Right kidney (tissue), 1 donor: ENCODE measurements at regions not wholly inside any gene's neighbourhood (a gene's known extent, or its start where the extent isn't known, plus 50 kb on each side); places are given as distances from the start of the nearest gene placed in this dataset.
"Not testable (repeated sequence)": the region's sequence is repeated elsewhere in the genome, so short reads cannot be mapped to it uniquely, and the experiment has no call there.

ENCODE experiments used
- DNase-seq: peaks from one replicate; pipeline ENCODE4 v3.0.0-alpha.2; 2016

DNA sequence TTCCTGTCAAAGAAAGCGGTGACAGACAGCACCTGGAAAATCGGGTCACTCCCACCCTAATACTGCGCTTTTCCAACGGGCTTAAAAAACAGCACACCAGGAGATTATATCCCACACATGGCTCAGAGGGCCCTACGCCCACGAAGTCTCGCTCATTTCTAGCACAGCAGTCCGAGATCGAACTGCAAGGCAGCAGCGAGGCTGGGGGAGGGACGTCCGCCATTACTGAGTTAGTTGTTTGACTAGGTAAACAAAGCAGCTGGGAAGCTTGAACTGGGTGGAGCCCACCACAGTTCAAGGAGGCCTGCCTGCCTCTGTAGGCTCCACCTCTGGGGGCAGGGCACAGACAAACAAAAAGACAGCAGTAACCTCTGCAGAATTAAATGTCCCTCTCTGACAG is 297.3 kb upstream of the STAC start:
- not testable (repeated sequence) for DNase-seq

DNA sequence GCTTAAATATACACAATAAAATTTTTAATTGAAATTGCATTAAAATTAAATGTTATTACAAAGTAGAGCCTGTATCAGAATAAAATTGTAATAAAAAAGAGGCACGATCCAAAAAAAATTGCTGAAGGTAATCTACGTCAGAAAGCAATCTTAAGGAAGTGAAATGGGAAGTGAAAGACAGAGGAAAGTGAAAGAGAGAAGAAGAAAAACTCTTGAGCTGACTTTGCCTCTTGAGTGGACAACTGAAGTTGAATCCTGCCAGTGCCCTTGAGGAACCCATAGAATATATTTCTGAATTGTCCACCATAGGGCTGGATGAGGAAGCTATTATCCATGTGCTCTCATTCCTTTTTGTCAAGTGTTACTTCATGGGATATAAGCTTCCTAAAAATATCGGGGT is 285.1 kb upstream of the STAC start:
- DNase-seq: no peak

GRCh38 chr3:36097209-36097608 is 283.1 kb upstream of the STAC start:
- DNase-seq: no peak

- DNase-seq: no peak
Observed at GRCh38 chr3:36114353-36114752, 266.0 kb upstream of the STAC start.

DNA sequence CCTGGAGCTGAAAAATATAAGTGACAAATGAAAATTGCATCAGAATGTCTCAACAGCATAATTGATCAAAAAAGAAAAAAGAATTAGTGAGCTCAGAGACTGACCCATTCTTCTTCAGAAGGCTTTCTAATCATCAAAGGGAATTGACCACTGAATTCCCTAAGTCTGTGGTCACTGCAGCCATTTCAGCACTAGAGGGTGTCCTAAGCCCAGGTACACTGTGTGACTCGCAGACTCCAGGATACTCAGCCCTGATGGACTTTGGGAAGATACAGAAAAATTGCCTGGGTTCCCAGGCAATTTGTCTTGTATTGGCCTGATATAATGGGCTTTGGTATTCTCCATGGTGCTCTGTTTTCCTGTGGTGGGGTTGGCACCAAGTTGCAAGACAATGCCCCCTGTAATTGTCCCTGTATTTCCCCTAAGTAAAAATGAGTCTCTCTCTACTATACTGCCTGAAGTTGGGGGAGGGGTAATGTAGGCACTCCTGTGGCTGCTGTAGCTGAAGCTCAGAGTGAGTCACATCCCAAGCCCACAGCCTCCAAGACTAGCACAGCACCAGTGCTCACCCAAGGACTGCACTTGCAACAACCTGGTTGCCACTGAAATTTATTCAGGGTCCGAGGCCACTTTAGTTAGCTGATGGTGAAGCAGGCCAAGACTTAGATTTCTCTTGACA is 256.0 kb upstream of the STAC start:
- DNase-seq: no peak

DNA sequence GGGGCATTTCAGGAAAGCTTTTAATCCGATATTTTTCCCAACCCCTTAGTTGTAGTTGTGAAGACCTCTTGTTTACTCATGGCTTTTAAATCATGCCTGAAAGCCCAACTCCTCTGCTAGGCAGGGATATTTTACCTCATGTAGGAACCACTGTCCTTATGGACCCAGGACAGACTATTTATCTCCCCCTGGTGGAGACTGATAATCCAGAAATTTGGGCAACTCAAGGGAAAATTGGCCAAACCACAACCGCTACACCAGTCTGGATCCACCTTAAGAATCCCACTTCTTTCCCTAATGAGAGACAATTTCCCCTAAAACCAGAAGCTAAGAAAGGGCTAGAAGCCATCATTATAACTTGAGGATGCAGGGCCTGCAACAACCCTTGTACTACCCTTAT is 248.1 kb upstream of the STAC start:
- no peak for DNase-seq

GRCh38 chr3:36135863-36136262 is 244.4 kb upstream of the STAC start:
- DNase-seq: no peak

DNA sequence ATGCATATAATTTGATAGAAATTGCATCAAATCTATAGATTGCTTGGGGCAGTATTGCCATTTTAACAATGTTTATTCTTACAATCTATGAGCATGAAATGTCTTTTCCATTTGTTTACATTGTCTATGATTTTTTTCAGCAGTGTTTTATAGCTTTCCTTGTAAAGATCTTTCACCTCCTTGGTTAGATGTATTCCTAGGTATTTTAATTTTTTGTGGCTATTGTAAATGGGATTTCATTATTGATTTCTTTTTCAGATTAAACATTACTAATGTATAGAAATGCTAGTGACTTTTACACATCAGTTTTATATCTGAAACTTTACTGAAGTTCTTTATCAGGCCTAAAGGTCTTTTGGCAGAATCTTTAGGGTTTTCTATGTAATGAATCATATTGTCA is 237.6 kb upstream of the STAC start:
- DNase-seq: no peak

DNA sequence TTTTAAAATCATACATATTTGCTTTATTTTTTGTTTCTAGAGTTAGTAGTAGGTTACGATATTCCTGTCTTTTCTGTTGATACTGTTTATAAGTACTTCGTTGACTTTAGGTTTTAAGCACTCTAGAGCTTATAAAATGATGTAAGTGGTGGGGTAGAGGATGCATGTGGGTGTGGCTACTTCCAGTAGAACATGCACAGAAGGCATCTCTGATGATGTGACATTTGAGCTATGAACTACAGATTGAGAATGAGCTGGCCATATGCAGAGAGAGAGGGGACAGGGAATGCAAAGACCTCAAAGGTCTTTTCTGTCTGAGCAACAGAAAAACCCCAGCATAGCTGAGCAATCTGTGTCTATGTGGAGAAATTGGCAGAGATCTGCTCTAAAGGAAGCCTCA is 233.9 kb upstream of the STAC start:
- DNase-seq: no peak

GRCh38 chr3:36147934-36148558 is 232.3 kb upstream of the STAC start:
- no peak for DNase-seq

DNA sequence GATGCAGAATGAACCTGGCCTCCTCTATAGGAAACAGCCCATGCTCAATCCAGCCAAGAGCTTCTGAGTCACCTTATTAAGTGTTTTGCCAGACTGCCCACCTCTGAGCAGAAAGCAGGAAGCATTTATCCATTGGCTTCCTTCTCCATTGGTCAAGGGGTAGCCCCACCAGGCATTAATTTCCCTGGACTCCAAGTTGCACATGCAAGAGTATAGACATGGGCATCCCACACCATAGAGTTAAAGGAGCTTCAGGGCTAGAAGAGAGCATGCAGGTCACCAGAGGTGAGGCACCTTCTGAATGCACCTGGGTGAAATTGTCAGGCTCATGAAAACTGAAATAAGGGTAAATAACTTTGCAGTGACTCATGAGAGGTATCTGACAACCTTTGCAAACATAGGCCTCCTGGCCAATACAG is 230.8 kb upstream of the STAC start:
- no peak for DNase-seq

DNA sequence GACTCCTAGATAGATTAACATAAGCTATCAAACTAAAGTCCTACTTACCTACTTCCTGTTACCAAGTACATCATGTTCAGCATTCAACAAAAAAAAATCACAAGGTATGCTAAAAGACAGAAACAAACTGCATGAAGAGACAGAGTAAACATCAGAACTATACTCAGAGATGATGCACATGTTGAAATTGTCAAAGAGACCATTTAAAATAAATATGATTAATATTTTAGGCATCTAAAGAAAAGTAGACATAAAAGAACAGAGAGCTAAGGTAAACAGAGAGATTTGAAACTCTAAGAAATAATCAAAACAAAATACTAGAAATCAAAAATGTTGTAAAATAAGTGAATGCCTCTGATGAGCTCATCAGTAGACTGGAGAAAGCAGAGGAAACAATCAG is 224.8 kb upstream of the STAC start:
- DNase-seq: no peak

- DNase-seq: no peak
Observed at GRCh38 chr3:36164400-36164799, 215.9 kb upstream of the STAC start.

- DNase-seq: no peak
Observed at GRCh38 chr3:36165509-36166290, 214.6 kb upstream of the STAC start.

GRCh38 chr3:36166477-36166876 is 213.8 kb upstream of the STAC start:
- DNase-seq: no peak

DNA sequence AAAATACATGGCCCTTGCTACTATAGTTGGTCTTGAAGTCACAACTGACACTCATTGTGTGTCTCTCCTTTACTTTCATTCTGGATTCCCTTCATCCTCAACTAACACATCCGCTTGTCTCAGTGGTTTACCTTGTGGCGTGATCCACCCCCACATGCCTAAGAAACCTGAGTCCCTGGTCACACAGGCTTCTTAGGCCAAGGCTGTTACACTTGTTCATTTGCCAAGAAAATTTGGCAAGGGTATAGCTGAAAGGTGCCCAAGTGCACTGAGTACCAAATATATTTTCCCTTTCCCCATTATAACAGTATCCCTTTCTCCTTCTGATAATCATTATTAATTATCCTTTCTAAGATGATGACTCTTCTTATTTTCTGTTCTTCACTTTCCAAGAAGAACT is 207.6 kb upstream of the STAC start:
- no peak for DNase-seq

DNA sequence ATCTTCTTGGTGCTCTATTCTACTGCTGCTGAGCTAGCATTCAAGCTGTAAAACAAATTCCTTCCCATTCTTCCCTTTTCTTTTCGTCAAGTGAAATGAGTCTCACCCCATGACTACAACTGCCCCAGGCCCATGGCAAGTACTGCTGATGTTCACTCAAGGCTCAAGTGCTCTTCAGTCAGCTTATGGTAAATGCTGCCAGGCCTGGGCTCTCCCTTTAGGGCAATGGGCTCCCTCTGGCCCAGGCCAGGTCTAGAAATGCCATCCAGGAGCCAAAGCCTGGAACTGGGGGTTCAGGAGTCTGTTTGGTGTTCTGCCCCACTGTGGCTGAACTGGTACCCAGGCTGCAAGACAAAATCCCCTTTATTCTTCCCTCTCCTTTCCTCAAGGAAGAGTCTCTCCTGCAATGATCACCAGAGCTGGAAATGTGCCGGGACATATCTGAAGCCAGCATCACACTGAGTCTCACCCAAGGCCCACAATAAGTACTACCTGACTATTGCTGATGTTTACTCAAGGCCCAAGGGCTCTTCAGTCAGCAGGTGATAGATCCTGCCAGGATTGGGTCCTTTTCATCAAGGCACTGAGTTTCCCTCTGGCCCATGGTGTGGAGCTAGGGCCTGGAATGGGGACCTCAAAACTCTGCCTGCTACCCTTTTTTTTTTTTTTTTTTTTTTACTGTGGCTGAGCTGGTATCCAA is 205.0 kb upstream of the STAC start:
- DNase-seq: no peak

GRCh38 chr3:36175916-36176461 is 204.3 kb upstream of the STAC start:
- no peak for DNase-seq

- no peak for DNase-seq
Observed at GRCh38 chr3:36178018-36178417, 202.3 kb upstream of the STAC start.

DNA sequence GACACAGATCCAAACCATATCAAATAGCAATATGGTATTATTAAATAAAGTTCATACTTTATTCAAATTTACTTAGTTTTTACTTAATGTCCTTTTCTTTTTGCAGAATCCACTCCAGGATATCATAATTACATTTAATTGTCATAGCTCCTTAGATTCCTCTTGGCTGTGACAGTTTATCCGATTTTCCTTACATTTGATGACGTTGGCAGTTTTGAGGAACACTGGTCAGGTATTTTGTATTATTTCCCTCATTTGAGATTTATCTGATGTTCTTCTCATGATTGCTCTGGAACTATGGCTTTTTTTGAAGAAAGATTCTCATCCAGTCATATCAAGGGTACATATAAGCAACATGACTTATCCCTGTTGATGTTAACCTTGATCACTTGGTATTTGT is 198.3 kb upstream of the STAC start:
- no peak for DNase-seq

GRCh38 chr3:36187197-36187596 is 193.1 kb upstream of the STAC start:
- DNase-seq: not testable (repeated sequence)

- no peak for DNase-seq
Observed at GRCh38 chr3:36192901-36193300, 187.4 kb upstream of the STAC start.

DNA sequence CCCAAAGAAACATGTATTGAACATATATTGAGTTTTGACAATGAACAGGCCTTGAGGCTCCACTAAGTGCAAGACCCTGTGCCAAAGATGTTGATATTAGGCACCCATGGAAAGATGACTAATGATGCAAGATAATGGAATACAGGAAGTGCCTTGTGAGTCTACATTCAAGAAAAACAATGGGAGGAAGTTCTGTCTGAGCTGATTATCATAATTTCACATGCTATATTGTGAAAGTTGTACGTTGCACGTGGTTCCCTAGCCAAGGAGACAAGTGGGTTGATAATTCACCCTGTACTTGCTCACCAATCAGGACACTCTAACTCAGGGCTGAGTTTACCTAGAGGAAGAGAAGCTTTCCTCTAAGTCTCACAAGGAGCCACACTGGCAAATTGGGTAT is 186.9 kb upstream of the STAC start:
- no peak for DNase-seq
